ENCODE measurements at regions not wholly inside any gene's neighbourhood (a gene's known extent, or its start where the extent isn't known, plus 50 kb on each side); places are given as distances from the start of the nearest gene placed in this dataset.
"Not testable (repeated sequence)": the region's sequence is repeated elsewhere in the genome, so short reads cannot be mapped to it uniquely, and the experiment has no call there.

GRCh38 chr5:15096686-15097085, 225.1 kb upstream of the ANKH start:
- H3K23ac ChIP-seq (ENCODE audit: low read depth, low read length), result not testable (repeated sequence)

More at GRCh38 chr5:15096686-15097085, 225.1 kb upstream of the ANKH start:
- dilution Hi-C loops (cut with HindIII; ENCODE audit: low sequenced_read_pairs, unreplicated experiment); H3K9ac ChIP-seq (ENCODE audit: low read depth, low read length); ATAC-seq (ENCODE audit: low read depth); H4K91ac ChIP-seq (ENCODE audit: insufficient read depth, low read depth, low read length); H3K36me3 ChIP-seq (ENCODE audit: control insufficient read depth, insufficient read depth, low read length); intact Hi-C loops (cut with micrococcal nuclease); H3K79me1 ChIP-seq (ENCODE audit: low read depth in 1 of 2, low read length in 2 of 2); H2AFZ ChIP-seq (replicated peaks; ENCODE audit: low read length, poor library complexity); H3K27me3 ChIP-seq (ENCODE audit: control insufficient read depth, insufficient read depth, low read length); H3K4me1 ChIP-seq (ENCODE audit: control insufficient read depth, insufficient read depth, low read length); H2AK5ac ChIP-seq (ENCODE audit: low read depth, low read length); POLR2A ChIA-PET (ENCODE audit: unreplicated experiment); H3K4me2 ChIP-seq (ENCODE audit: low read depth, low read length); H3K4me3 ChIP-seq (ENCODE audit: insufficient read depth, low read depth, low read length); H2BK120ac ChIP-seq (ENCODE audit: low read depth, low read length); H3K9me3 ChIP-seq (ENCODE audit: control insufficient read depth, insufficient read depth, low read length); H2BK15ac ChIP-seq (ENCODE audit: low read depth, low read length); H3K56ac ChIP-seq (ENCODE audit: extremely low read depth, insufficient read depth, low read length); H3K9me1 ChIP-seq (ENCODE audit: insufficient read depth, low read length); DNase-seq; H2BK5ac ChIP-seq (ENCODE audit: low read depth, low read length, poor library complexity, severe bottlenecking); H3K27ac ChIP-seq (ENCODE audit: insufficient read depth, low read length); H3K18ac ChIP-seq (ENCODE audit: low read depth, low read length); BruUV-seq (replicated peaks); in situ Hi-C loops (cut with MboI; ENCODE audit: low sequenced_read_pairs); H2AK9ac ChIP-seq (replicated peaks; ENCODE audit: low read depth, low read length, poor library complexity); H4K8ac ChIP-seq (ENCODE audit: low read depth in 2 of 2, low read length in 2 of 2); CTCF ChIA-PET; H3K4ac ChIP-seq (ENCODE audit: low read depth, low read length); H3K14ac ChIP-seq (replicated peaks; ENCODE audit: low read depth, low read length); H4K20me1 ChIP-seq (ENCODE audit: insufficient read depth, low read length); H2BK20ac ChIP-seq (ENCODE audit: low read depth, low read length); H4K5ac ChIP-seq (ENCODE audit: low read depth, low read length): not testable (repeated sequence)
- no CpG with 5 or more reads among the region's 22 CpGs for WGBS, 2 experiments (ENCODE audit: extremely low coverage in 2 of 2, insufficient read length in 1 of 2)

Measured in IMR-90 (cell line).